ENCODE measurements at regions not wholly inside any gene's neighbourhood (a gene's known extent, or its start where the extent isn't known, plus 50 kb on each side); places are given as distances from the start of the nearest gene placed in this dataset.

GRCh38 chr11:130816546-130817329 lies 99.5 kb downstream of the SNX19 start:
- no peaks in the 10 kb centered on the region for H3K4me1 ChIP-seq (ENCODE audit: control insufficient read depth, insufficient read depth, low read length)
- no peak for ATAC-seq
- H3K27ac ChIP-seq (ENCODE audit: low read length), result no peak overlapping the region
- TF ChIP-seq TCF7L2 (IDR thresholded peaks at IDR 0.05; ENCODE audit: low read depth, low read length) (no peak), SIN3A (IDR thresholded peaks at IDR 0.05; ENCODE audit: borderline replicate concordance, insufficient read depth, low read depth, low read length) (no peak), REST (IDR thresholded peaks at IDR 0.05; ENCODE audit: insufficient read depth in 1 of 2, low read depth in 2 of 2, low read length in 1 of 2) (no peak), POLR2AphosphoS5 (IDR thresholded peaks at IDR 0.05; ENCODE audit: low read depth, low read length) (no peak)
- TF ChIP-seq, protein P1, sequence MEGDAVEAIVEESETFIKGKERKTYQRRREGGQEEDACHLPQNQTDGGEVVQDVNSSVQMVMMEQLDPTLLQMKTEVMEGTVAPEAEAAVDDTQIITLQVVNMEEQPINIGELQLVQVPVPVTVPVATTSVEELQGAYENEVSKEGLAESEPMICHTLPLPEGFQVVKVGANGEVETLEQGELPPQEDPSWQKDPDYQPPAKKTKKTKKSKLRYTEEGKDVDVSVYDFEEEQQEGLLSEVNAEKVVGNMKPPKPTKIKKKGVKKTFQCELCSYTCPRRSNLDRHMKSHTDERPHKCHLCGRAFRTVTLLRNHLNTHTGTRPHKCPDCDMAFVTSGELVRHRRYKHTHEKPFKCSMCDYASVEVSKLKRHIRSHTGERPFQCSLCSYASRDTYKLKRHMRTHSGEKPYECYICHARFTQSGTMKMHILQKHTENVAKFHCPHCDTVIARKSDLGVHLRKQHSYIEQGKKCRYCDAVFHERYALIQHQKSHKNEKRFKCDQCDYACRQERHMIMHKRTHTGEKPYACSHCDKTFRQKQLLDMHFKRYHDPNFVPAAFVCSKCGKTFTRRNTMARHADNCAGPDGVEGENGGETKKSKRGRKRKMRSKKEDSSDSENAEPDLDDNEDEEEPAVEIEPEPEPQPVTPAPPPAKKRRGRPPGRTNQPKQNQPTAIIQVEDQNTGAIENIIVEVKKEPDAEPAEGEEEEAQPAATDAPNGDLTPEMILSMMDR (IDR thresholded peaks at IDR 0.05), result no peak
- ChIA-PET POLR2A (no interaction called here), CTCF (no interaction called here)
- H3K36me3 ChIP-seq (ENCODE audit: control insufficient read depth, insufficient read depth, low read length), result no peaks in the 10 kb centered on the region
- no peaks in the 10 kb centered on the region for H3K27me3 ChIP-seq (ENCODE audit: control insufficient read depth, insufficient read depth, low read length)
- in situ Hi-C loops (cut with HindIII; ENCODE audit: low pct_unique_long_range_greater_than_20kb, low sequenced_read_pairs) (no loop called here), intact Hi-C loops (cut with micrococcal nuclease; ENCODE audit: unreplicated experiment) (no loop called here)
- no TSS peak for BruUV-seq (replicated peaks)
- no peaks in the 10 kb centered on the region for H3K9me3 ChIP-seq (ENCODE audit: control insufficient read depth, insufficient read depth, low read depth, low read length)
- DNase-seq (ENCODE audit: low read depth, low spot score), result no peak
- H3K4me3 ChIP-seq (ENCODE audit: low read depth in 2 of 2, low read length in 2 of 2), result no peak overlapping the region

DNA sequence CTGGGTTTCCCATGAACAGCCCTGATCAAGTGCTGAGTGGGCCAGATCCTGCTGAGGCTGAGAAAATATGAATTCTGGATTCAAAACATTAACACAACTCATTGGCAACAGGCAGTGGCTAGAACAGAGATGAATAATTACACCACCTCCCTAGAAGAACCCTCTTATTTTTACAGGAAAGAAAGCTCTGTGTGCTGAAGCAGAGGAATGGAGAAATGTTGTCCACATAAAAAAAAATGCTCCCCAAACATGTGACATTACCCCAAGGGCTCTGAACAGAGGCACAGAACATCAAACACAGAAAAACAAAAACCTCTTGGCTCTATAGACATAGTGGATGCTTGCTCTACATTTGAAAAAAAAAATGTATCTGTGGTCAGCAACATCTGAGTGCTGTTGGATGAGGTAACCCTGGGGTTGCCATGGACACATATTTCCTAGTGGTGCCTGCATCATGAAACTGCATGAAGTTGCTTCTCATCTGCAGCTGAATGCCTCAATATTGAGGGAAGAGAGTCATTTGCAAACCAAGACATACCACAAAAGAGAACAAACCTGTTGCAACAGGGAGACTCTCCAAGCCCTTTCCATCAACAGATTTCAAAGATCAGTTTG lies 98.8 kb downstream of the SNX19 start:
- ATAC-seq, result no peak
- Histone ChIP-seq H3K9me3 (ENCODE audit: control insufficient read depth, insufficient read depth, low read depth, low read length) (no peaks in the 10 kb centered on the region), H3K4me1 (ENCODE audit: control insufficient read depth, insufficient read depth, low read length) (no peaks in the 10 kb centered on the region), H3K4me3 (ENCODE audit: low read depth in 2 of 2, low read length in 2 of 2) (no peak overlapping the region), H3K27ac (ENCODE audit: low read length) (no peak overlapping the region), H3K27me3 (ENCODE audit: control insufficient read depth, insufficient read depth, low read length) (no peaks in the 10 kb centered on the region), H3K36me3 (ENCODE audit: control insufficient read depth, insufficient read depth, low read length) (no peaks in the 10 kb centered on the region)
- no TSS peak for BruUV-seq (replicated peaks)
- DNase-seq (ENCODE audit: low read depth, low spot score), result no peak
- CTCF ChIA-PET, result no interaction called here
- in situ Hi-C loops (cut with HindIII; ENCODE audit: low pct_unique_long_range_greater_than_20kb, low sequenced_read_pairs), result no loop called here
- TF ChIP-seq TCF7L2 (IDR thresholded peaks at IDR 0.05; ENCODE audit: low read depth, low read length) (no peak), REST (IDR thresholded peaks at IDR 0.05; ENCODE audit: insufficient read depth in 1 of 2, low read depth in 2 of 2, low read length in 1 of 2) (no peak), SIN3A (IDR thresholded peaks at IDR 0.05; ENCODE audit: borderline replicate concordance, insufficient read depth, low read depth, low read length) (no peak), POLR2AphosphoS5 (IDR thresholded peaks at IDR 0.05; ENCODE audit: low read depth, low read length) (no peak)
- TF ChIP-seq, protein P1 (IDR thresholded peaks at IDR 0.05), result no peak
- POLR2A ChIA-PET, result no interaction called here
- intact Hi-C loops (cut with micrococcal nuclease; ENCODE audit: unreplicated experiment), result no loop called here

Data from Panc1 (cell line).